Activated CD8-positive, alpha-beta T cell treated with anti-CD3 and anti-CD28 coated beads for 36 hours (primary cell): ENCODE measurements at regions not wholly inside any gene's neighbourhood (a gene's known extent, or its start where the extent isn't known, plus 50 kb on each side); places are given as distances from the start of the nearest gene placed in this dataset.
"Not testable (repeated sequence)": the region's sequence is repeated elsewhere in the genome, so short reads cannot be mapped to it uniquely, and the experiment has no call there.

ENCODE experiments used
- ATAC-seq: fragments of 200-7000 bp; cut with Tn5 transposase; one replicate; pipeline ENCODE4 v1.10.0; 2021; ENCODE audit warnings: mild to moderate bottlenecking, moderate library complexity
- CTCF ChIA-PET: fragments of 350-600 bp; sonication (Branson Sonifier 250); formaldehyde crosslinking; loops from one replicate; lab custom pipeline; 2021; ENCODE audit warnings: antibody characterized with exemption; lab: Charles Lee
- POLR2A ChIA-PET: fragments of 350-600 bp; sonication (Branson Sonifier 250); formaldehyde crosslinking; loops from one replicate; lab custom pipeline; 2021; ENCODE audit warnings: antibody characterized with exemption; lab: Charles Lee
- DNase-seq: peaks from one replicate; pipeline ENCODE4 v3.0.0-alpha.2; 2020
- H3K27ac Mint-ChIP-seq: one replicate; pipeline ENCODE4 v1.8.0; 2021; ENCODE audit warnings: mild to moderate bottlenecking, mixed read lengths
- H3K27me3 Mint-ChIP-seq: one replicate; pipeline ENCODE4 v1.8.0; 2021; ENCODE audit warnings: mixed read lengths
- H3K36me3 Mint-ChIP-seq: one replicate; pipeline ENCODE4 v1.8.0; 2021; ENCODE audit warnings: low read depth, mixed read lengths
- H3K4me1 Mint-ChIP-seq: one replicate; pipeline ENCODE4 v1.8.0; 2021; ENCODE audit warnings: low read depth, mixed read lengths
- H3K4me3 Mint-ChIP-seq: one replicate; pipeline ENCODE4 v1.8.0; 2021; ENCODE audit warnings: mild to moderate bottlenecking, moderate library complexity, mixed read lengths
- H3K9me3 Mint-ChIP-seq: one replicate; pipeline ENCODE4 v1.8.0; 2021; ENCODE audit warnings: mixed read lengths
- CTCF ChIP-seq: fragments of 200-600 bp; IDR thresholded peaks from one replicate; pipeline ENCODE4 v1.8.0; 2022; ENCODE audit warnings: antibody characterized with exemption, mild to moderate bottlenecking
- intact Hi-C: fragments of 100-400 bp; cut with micrococcal nuclease; formaldehyde crosslinking; loops from one replicate; pipeline ENCODE4 v1.10.0; 2022

DNA sequence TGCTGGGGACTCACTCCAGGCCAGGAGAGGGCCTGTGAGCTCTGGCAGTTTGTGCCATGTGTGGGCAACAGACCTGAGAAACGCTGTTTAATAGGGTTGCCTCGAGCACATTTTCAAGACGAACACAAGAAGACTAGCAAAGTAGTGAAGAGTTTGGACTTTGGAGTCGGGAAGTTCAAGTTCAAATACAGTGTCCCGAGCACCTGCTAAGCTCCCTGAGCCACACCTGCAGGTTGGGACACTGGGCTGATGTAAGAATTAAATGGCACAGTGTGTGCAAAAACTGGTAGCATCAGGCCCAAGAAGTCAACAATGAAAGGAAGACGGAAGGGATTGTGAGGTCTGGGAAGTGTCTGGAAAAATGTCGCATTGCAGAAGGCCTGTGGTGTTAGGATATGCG lies 112.8 kb upstream of the PABPC3 start:
- no peak for DNase-seq
- no peak overlapping the region for H3K4me3 Mint-ChIP-seq
- no peak for TF ChIP-seq CTCF

DNA sequence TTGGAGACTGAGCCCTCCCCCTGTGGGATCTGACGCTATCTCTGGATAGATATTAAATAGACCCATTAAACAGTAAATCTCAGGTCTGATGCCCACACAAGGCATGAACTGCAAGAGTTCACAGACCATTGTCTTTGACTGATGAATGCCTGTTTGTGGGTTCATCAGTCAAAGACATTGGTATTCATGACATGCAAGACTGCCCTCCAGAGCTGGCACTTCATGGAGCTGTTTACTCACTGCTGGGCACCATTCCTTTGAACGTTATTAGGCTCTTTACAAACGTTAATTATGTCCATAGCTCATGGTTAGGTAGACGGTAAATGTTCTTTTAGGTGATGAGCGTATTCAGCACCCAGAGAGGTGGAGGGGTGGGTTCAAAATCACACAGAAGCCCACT lies 111.8 kb upstream of the PABPC3 start:
- ChIA-PET POLR2A (interaction anchor here (0.6 kb wide), 1 partner anchor 143 kb away, joined by 3 read pairs; no protein-coding TSS in a partner anchor), CTCF (interaction anchor here (1.0 to 1.8 kb wide), 2 partner anchors 11 to 130 kb away, joined by 3 to 7 read pairs; no protein-coding TSS in a partner anchor)
- no peak for ATAC-seq
- intact Hi-C loops = no loop called here
- no peak for DNase-seq
- Mint-ChIP-seq H3K4me1 (no peaks in the 10 kb centered on the region), H3K36me3 (no peaks in the 10 kb centered on the region), H3K4me3 (no peak overlapping the region), H3K27me3 (peaks cover 25% of the 10 kb centered on the region), H3K27ac (no peak overlapping the region), H3K9me3 (no peaks in the 10 kb centered on the region)
- TF ChIP-seq CTCF = no peak

More for the DNA sequence above, 112.8 kb upstream of the PABPC3 start:
- no peak overlapping the region for H3K27ac Mint-ChIP-seq
- H3K27me3 Mint-ChIP-seq = peaks cover 19% of the 10 kb centered on the region
- ChIA-PET CTCF (interaction anchor here (0.9 to 1.8 kb wide), 2 partner anchors 12 kb away, joined by 3 to 7 read pairs; no protein-coding TSS in a partner anchor), POLR2A (no interaction called here)
- ATAC-seq = no peak
- no peaks in the 10 kb centered on the region for H3K4me1 Mint-ChIP-seq
- intact Hi-C loops = no loop called here
- no peaks in the 10 kb centered on the region for H3K9me3 Mint-ChIP-seq
- no peaks in the 10 kb centered on the region for H3K36me3 Mint-ChIP-seq

GRCh38 chr13:24985107-24985506 lies 110.8 kb upstream of the PABPC3 start:
- Mint-ChIP-seq H3K36me3 (no peaks in the 10 kb centered on the region), H3K27me3 (peaks cover 27% of the 10 kb centered on the region), H3K9me3 (no peaks in the 10 kb centered on the region), H3K4me3 (no peak overlapping the region), H3K27ac (no peak overlapping the region), H3K4me1 (no peaks in the 10 kb centered on the region)
- no peak for DNase-seq
- ATAC-seq = no peak
- ChIA-PET CTCF (interaction anchor here (1.0 to 1.9 kb wide), 3 partner anchors 10 to 129 kb away, joined by 3 to 7 read pairs (median 7); no protein-coding TSS in a partner anchor), POLR2A (no interaction called here)
- intact Hi-C loops = no loop called here
- no peak for TF ChIP-seq CTCF

DNA sequence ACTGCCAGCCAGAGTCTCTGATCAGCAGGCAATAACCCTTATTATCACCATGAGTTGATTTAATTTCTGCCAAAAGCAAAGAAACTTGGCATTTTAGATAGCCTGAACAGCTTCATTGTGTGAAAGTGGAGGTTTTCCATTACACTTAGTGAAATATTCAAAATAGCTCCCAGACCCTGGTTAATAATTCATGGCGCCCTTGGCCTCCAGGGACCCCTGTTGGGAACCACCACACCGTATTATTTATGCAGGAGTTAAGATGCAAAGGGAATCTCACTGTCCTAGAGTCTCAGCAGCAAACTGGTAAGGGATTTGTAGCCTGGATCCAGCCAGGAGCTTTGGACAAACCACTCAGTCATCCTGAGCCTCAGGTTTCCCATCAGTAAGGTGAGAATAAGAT lies 110.0 kb upstream of the PABPC3 start:
- no peak for TF ChIP-seq CTCF
- H3K27me3 Mint-ChIP-seq = peaks cover 30% of the 10 kb centered on the region
- ChIA-PET CTCF (interaction anchor here (1.0 to 1.9 kb wide), 3 partner anchors 9 to 51 kb away, joined by 3 to 7 read pairs (median 3); no protein-coding TSS in a partner anchor), POLR2A (no interaction called here)
- H3K36me3 Mint-ChIP-seq = no peaks in the 10 kb centered on the region
- H3K4me1 Mint-ChIP-seq = no peaks in the 10 kb centered on the region
- H3K9me3 Mint-ChIP-seq = no peaks in the 10 kb centered on the region
- no peak overlapping the region for H3K27ac Mint-ChIP-seq
- no peak overlapping the region for H3K4me3 Mint-ChIP-seq
- ATAC-seq (no peak), DNase-seq (no peak)
- intact Hi-C loops = no loop called here

DNA sequence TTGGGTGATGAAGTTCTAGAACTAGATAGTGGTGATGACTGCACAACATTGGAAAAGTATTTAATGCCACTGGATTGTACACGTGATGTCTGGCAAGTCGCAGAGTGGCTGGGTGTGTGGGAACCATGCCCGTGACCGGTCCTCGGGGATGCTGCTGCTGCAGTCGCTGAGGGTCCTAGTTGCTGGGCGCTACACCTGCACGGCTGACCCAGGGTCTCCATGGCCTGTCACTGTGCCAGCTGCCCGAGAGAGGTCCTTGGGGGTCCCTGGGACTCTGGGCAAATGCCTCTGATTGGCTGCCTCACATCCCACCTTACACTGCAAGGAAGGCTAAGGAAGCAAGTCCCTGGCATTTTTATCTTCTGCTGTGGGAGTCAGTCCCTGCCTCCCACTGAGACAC lies 109.1 kb upstream of the PABPC3 start:
- Mint-ChIP-seq H3K4me3 (no peak overlapping the region), H3K9me3 (no peaks in the 10 kb centered on the region), H3K4me1 (no peaks in the 10 kb centered on the region), H3K36me3 (no peaks in the 10 kb centered on the region), H3K27me3 (peaks cover 35% of the 10 kb centered on the region), H3K27ac (no peak overlapping the region)
- ATAC-seq = no peak
- DNase-seq = no peak
- TF ChIP-seq CTCF = no peak
- POLR2A ChIA-PET = no interaction called here
- CTCF ChIA-PET = interaction anchor here (1.1 to 1.9 kb wide), 2 partner anchors 9 to 50 kb away, joined by 3 to 7 read pairs; no protein-coding TSS in a partner anchor
- intact Hi-C loops = no loop called here

- POLR2A ChIA-PET, H3K27ac Mint-ChIP-seq, ATAC-seq, H3K36me3 Mint-ChIP-seq, DNase-seq, intact Hi-C loops, H3K4me1 Mint-ChIP-seq, H3K9me3 Mint-ChIP-seq, CTCF ChIA-PET, H3K4me3 Mint-ChIP-seq: not testable (repeated sequence)
- peaks cover 31% of the 10 kb centered on the region for H3K27me3 Mint-ChIP-seq
Observed at GRCh38 chr13:24989959-24990358, 106.0 kb upstream of the PABPC3 start.

- DNase-seq, CTCF ChIA-PET, intact Hi-C loops, H3K9me3 Mint-ChIP-seq, POLR2A ChIA-PET, ATAC-seq, H3K4me1 Mint-ChIP-seq, H3K36me3 Mint-ChIP-seq, H3K4me3 Mint-ChIP-seq, H3K27ac Mint-ChIP-seq: not testable (repeated sequence)
- H3K27me3 Mint-ChIP-seq = peaks cover 22% of the 10 kb centered on the region
Observed at GRCh38 chr13:24992946-24993345, 103.0 kb upstream of the PABPC3 start.
